Muscle layer of duodenum (tissue), 2 donors: ENCODE measurements at regions not wholly inside any gene's neighbourhood (a gene's known extent, or its start where the extent isn't known, plus 50 kb on each side); places are given as distances from the start of the nearest gene placed in this dataset.

ENCODE experiments used
- H3K27ac ChIP-seq: one replicate; pipeline ENCODE4 v1.7.0; 2013; ENCODE audit warnings: mild to moderate bottlenecking, low read length
- H3K27me3 ChIP-seq: one replicate; pipeline ENCODE4 v1.7.0; 2013; ENCODE audit warnings: low read depth, mild to moderate bottlenecking, control low read depth, low read length
- H3K36me3 ChIP-seq, 2 donors: one replicate each; pipeline ENCODE4 v1.7.0; 2013; ENCODE audit warnings: low read length in 2 of 2, control low read depth in 1 of 2, mild to moderate bottlenecking in 1 of 2; ENCODE audit not compliant: insufficient read depth in 2 of 2, control insufficient read depth in 1 of 2
- H3K4me1 ChIP-seq, 2 donors: one replicate each; pipeline ENCODE4 v1.7.0; 2013; ENCODE audit warnings: low read length in 2 of 2, mild to moderate bottlenecking in 2 of 2, control low read depth in 1 of 2, moderate library complexity in 1 of 2; ENCODE audit not compliant: insufficient read depth in 2 of 2, control insufficient read depth in 1 of 2
- H3K4me3 ChIP-seq, 2 donors: one replicate each; pipeline ENCODE4 v1.7.0; 2013; ENCODE audit warnings: low read length in 2 of 2, low read depth in 1 of 2, mild to moderate bottlenecking in 1 of 2
- H3K9me3 ChIP-seq, 2 donors: one replicate each; pipeline ENCODE4 v1.7.0; 2013; ENCODE audit warnings: low read length in 2 of 2, control low read depth in 1 of 2, mild to moderate bottlenecking in 1 of 2; ENCODE audit not compliant: control insufficient read depth in 1 of 2
- donor health status: healthy.

GRCh38 chr1:60963167-60963940 is 119.0 kb upstream of the NFIA start:
- Histone ChIP-seq H3K4me1 (no peaks in the 10 kb centered on the region), H3K9me3 (peaks cover 0 to 9% of the 10 kb centered on the region in 2 donors), H3K27me3 (no peaks in the 10 kb centered on the region), H3K4me3 (no peak overlapping the region), H3K36me3 (no peaks in the 10 kb centered on the region), H3K27ac (no peak overlapping the region)

GRCh38 chr1:60960891-60961461 is 121.4 kb upstream of the NFIA start:
- Histone ChIP-seq H3K36me3 (no peaks in the 10 kb centered on the region), H3K9me3 (peaks cover 0 to 9% of the 10 kb centered on the region in 2 donors), H3K27me3 (no peaks in the 10 kb centered on the region), H3K4me1 (no peaks in the 10 kb centered on the region), H3K27ac (no peak overlapping the region), H3K4me3 (no peak overlapping the region)

- no peak overlapping the region for H3K4me3 ChIP-seq
- no peaks in the 10 kb centered on the region for H3K9me3 ChIP-seq
- no peaks in the 10 kb centered on the region for H3K27me3 ChIP-seq
- no peaks in the 10 kb centered on the region for H3K36me3 ChIP-seq
- no peak overlapping the region for H3K27ac ChIP-seq
- H3K4me1 ChIP-seq: no peaks in the 10 kb centered on the region
Observed at GRCh38 chr1:60959701-60960100, 122.7 kb upstream of the NFIA start.

GRCh38 chr1:60958001-60958400 is 124.4 kb upstream of the NFIA start:
- Histone ChIP-seq H3K9me3 (no peaks in the 10 kb centered on the region), H3K36me3 (no peaks in the 10 kb centered on the region), H3K27me3 (no peaks in the 10 kb centered on the region), H3K27ac (no peak overlapping the region), H3K4me1 (no peaks in the 10 kb centered on the region), H3K4me3 (no peak overlapping the region)

- Histone ChIP-seq H3K4me1 (no peaks in the 10 kb centered on the region), H3K4me3 (no peak overlapping the region), H3K9me3 (no peaks in the 10 kb centered on the region), H3K36me3 (no peaks in the 10 kb centered on the region), H3K27ac (no peak overlapping the region), H3K27me3 (no peaks in the 10 kb centered on the region)
Observed at GRCh38 chr1:60956520-60956919, 125.8 kb upstream of the NFIA start.

- no peaks in the 10 kb centered on the region for H3K36me3 ChIP-seq
- no peaks in the 10 kb centered on the region for H3K9me3 ChIP-seq
- no peak overlapping the region for H3K27ac ChIP-seq
- H3K4me1 ChIP-seq: no peaks in the 10 kb centered on the region
- no peak overlapping the region for H3K4me3 ChIP-seq
- H3K27me3 ChIP-seq: no peaks in the 10 kb centered on the region
Observed at GRCh38 chr1:60952612-60953111, 129.7 kb upstream of the NFIA start.

- Histone ChIP-seq H3K4me1 (no peaks in the 10 kb centered on the region), H3K4me3 (no peak overlapping the region), H3K9me3 (no peaks in the 10 kb centered on the region), H3K36me3 (no peaks in the 10 kb centered on the region), H3K27me3 (no peaks in the 10 kb centered on the region), H3K27ac (no peak overlapping the region)
Observed at GRCh38 chr1:60950224-60951063, 131.9 kb upstream of the NFIA start.

- H3K36me3 ChIP-seq: no peaks in the 10 kb centered on the region
- no peak overlapping the region for H3K27ac ChIP-seq
- no peaks in the 10 kb centered on the region for H3K9me3 ChIP-seq
- no peaks in the 10 kb centered on the region for H3K27me3 ChIP-seq
- H3K4me1 ChIP-seq: no peaks in the 10 kb centered on the region
- H3K4me3 ChIP-seq: no peak overlapping the region
Observed at GRCh38 chr1:60949826-60950197, 132.5 kb upstream of the NFIA start.

GRCh38 chr1:60949154-60949825 is 133.1 kb upstream of the NFIA start:
- Histone ChIP-seq H3K27ac (no peak overlapping the region), H3K36me3 (no peaks in the 10 kb centered on the region), H3K4me3 (no peak overlapping the region), H3K9me3 (no peaks in the 10 kb centered on the region), H3K27me3 (no peaks in the 10 kb centered on the region), H3K4me1 (no peaks in the 10 kb centered on the region)

- Histone ChIP-seq H3K4me3 (no peak overlapping the region), H3K9me3 (no peaks in the 10 kb centered on the region), H3K36me3 (no peaks in the 10 kb centered on the region), H3K27ac (no peak overlapping the region), H3K4me1 (no peaks in the 10 kb centered on the region), H3K27me3 (no peaks in the 10 kb centered on the region)
Observed at GRCh38 chr1:60948486-60948885, 133.9 kb upstream of the NFIA start.

- Histone ChIP-seq H3K27ac (no peak overlapping the region), H3K4me1 (no peaks in the 10 kb centered on the region), H3K4me3 (no peak overlapping the region), H3K27me3 (no peaks in the 10 kb centered on the region), H3K9me3 (no peaks in the 10 kb centered on the region), H3K36me3 (no peaks in the 10 kb centered on the region)
Observed at GRCh38 chr1:60947367-60947766, 135.0 kb upstream of the NFIA start.
